ENCODE measurements at regions not wholly inside any gene's neighbourhood (a gene's known extent, or its start where the extent isn't known, plus 50 kb on each side); places are given as distances from the start of the nearest gene placed in this dataset. TPM values are rescaled to one million over a fixed set of nuclear protein-coding genes. Genes with fewer than 3 reads are reported as not detected.

- TF ChIP-seq ZNF462 (CRISPR knock-in tag; IDR thresholded peaks at IDR 0.05): no peak
- no peak for TF ChIP-seq ZNF331 (CRISPR knock-in tag; IDR thresholded peaks at IDR 0.05; ENCODE audit: low read depth)
- TF ChIP-seq ETS1 (IDR thresholded peaks at IDR 0.05): no peak
These were observed 50.2 kb upstream of the TMEM97 start (continued) for GRCh38 chr17:28268610-28269313.

Small RNAs in the stretch of these regions (small RNA-seq; reads per million reads assigned to genes)
- gene AC061975.2 (ENCODE audit: low replicate concordance): not detected

Measured in GM23338 (cell line).